ENCODE measurements at regions not wholly inside any gene's neighbourhood (a gene's known extent, or its start where the extent isn't known, plus 50 kb on each side); places are given as distances from the start of the nearest gene placed in this dataset.

DNA sequence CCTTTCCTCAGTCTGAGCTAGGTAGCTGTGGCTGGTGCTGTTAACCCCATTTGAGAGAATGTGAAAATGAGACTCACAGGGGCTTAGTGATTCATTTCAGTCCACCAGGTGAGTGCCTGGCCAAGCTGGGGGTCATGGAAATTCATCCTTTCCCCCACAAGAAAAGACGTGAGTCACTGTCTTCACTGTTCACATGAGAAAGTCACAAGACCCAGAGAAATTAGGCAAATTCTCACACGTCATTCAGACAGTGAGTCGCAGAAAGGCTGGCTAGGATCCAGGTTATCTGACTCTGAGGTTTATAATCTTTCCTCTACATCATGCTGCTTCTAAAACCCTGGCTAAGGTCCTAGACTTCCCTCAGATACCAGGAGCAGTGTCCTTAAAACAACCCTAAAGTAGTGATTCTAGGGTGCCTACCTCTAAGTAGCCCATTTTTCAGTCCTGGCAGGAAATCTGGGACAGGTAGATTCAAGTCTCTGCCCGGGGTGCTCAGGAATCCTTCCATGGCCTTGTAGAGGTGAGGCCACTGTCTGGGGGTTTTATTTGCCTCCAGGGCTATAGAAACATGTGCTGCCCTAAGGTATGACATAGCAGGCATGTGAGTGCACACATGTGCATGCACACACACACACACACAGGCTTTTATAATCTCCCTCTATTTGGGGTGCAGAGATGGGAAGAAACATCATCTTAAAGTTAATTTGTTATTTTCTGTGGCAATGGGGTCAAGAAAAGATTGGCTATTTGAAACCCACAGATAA, 427.9 kb upstream of the CELF2 start:
- no peak for DNase-seq

DNA sequence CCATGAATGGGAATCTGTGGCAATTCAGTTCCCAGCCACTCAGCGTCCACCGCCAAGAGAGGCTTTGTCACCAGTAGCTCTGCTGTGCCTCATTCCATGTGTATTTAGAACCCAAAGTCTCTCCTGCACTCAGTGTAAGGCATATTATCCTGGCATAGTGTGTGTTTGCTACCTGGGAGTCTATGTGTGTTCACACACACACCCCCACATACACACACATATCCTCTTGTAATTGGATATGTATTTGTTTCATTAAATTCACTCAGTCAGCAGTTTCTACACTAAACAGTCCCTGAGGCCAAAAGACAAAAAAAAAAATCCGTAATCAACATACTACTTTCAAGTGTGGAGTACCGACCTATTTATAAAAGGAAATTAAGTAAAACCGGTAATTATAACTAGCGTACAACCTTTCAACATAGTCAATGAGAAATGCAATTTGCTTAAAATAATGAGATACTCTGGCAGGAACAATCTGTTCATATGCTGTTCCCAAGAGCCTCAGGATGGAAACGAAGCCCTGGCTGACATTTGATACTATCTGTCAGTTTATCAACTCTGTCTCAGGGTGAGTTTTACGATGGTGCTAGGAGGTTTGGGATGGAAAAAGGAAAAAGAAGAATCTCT, 425.8 kb upstream of the CELF2 start:
- DNase-seq = no peak

DNA sequence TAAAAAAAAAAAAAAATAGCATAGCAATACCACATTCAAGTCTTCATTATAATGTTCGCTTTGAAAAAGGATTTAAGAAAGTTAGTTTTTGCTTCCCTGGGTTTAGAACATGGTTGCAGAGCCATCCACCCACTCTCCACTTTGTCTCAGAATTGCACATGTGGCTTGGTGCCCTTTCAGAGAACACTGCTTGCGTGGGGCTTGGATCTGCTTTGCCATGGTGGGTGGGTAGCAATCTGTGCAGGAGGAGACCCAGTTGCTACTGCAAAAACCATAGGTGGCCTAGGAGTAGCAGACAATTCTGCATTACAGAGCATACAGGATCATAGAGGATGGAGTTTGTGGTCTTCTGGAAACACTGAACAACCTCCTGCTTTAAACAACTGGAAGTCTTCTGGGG, 421.4 kb upstream of the CELF2 start:
- DNase-seq = no peak

DNA sequence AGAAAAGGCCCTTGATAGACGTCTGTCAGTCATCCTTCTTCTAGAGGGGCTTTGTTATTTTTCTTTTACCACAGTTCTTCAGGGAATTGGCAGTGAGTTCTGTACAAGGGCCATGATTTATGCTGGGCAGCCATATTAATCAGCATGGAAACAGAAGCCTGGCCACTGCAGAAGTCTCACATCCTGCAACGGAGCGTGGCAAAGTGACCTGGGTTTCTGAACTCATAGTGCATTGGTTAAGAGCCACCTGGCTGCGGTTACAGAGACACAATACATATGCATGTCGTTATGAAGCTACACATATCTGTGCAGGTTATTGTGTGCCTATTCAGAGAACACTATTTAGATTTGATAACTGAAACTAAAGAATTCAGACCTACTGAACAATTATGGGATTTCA, 419.4 kb upstream of the CELF2 start:
- no peak for DNase-seq

GRCh38 chr10:10600004-10600403, 417.7 kb upstream of the CELF2 start:
- no peak for DNase-seq

DNA sequence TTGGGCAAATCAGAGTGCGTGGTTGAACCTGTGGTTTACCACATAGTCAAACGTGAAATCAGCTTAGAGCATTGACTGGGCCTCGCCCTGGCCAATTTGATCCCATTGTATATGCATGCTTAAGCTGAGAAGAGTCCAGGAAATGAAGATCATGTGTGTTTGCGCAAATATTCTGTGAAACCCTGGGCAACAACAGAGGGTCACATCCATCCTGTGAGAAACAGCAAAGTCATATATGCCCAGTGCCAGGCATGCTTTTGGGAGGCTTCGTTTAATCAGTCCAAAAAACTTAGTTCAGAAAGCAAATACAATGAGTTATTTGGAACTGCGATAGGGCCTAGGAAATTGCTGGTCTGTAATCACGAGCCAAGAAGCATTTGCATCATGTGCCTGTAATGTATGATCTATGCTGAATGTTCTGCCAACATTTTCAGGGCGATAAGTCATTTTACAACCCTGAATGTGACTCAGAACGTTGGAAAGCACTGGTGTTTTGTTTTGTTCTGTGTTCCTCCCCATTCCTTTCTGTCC, 412.1 kb upstream of the CELF2 start:
- no peak for DNase-seq

DNA sequence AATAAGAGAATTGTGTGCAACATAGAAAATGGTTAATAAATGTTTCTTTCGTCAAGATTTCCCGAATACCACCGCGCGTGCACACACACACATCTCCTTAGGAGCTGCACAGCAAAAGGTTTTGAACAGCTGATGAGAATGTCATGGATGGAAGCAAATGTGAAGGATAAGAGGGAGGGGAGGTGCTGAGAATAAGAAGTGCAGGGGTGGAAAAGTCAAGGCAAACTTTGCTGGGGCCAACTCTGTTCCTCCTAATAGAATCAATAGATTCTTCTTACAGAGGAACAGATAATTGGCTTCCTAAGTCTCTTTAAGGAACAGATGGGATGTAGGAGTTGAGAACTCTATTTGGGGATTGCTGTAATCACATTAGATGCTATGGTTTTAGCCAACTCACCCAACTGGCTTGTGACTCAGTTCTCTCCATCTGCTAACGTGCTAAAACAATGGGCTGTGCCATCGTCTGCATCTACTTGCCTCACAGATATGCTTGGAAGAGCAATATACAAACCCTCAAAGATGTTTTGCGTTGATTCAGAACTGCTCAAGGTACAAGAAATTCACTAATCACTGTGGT, 408.2 kb upstream of the CELF2 start:
- DNase-seq = no peak

DNA sequence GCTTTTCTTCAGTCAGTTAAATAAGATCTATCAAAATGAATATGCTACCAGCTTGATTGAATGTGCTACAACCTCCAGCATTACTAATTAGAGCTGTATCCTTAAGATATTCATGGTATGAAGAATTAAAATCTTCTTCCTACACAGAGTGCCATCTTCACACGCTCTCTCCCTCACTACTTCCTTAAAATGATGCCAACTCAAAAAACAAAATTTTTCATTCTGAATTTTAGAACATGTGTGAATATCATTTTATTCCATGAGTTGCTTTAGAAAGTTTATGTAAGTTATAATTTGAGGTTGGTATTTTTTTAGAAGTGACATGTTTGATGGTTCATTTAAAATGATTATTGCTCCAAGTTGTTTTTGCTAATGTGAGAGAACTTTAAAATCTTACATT, 407.5 kb upstream of the CELF2 start:
- DNase-seq = no peak

DNA sequence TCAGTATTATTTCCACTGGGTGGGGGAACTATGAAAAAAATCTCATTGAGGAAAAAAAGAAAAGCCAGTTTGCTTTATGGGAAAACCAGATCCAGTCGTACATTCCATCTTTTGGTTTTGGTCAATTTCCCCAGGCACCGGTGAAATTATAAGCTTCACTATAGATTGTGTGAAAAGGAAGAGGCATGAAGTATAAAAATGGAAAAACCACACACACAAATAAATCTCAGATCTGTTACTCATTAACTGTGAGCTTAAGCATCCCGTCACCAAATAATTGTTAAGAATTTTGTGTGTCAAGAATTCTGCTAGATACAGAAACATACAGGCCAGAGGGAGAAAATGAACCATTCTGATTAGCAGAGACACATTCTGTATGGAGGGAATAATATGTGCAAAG, 405.5 kb upstream of the CELF2 start:
- DNase-seq = no peak

DNA sequence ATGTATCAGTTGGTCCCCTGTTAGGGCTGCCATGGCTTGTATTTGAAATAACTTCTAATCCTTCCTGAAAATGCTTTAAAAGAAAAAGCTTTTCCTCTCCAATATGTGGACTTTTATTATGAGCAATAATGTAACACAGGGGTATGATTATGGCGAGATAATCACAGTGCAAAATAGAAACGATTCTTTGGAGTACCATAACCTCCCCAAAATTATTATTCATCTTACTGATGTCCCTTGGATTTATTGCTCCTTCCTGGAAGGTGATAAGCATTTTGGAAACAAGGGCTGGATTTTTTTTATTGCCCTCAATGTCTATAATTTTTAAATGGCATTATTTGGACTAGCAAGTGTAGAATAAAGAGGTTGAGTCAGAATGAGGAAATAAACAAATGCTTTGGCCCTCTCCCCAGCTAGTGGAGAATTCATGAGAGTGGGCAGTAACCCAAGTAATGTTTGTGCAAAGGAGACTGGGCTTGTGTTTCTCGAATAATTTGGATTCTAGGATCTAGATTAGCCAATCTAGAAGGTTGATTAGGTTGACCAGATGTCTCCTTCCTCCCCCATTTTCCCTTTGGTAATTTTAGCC, 403.9 kb upstream of the CELF2 start:
- DNase-seq = no peak

GRCh38 chr10:10617686-10618085, 400.0 kb upstream of the CELF2 start:
- no peak for DNase-seq

- no peak for DNase-seq
Observed at GRCh38 chr10:10618139-10618538, 399.5 kb upstream of the CELF2 start.

- no peak for DNase-seq
Observed at GRCh38 chr10:10623958-10624566, 393.6 kb upstream of the CELF2 start.

- DNase-seq = no peak
Observed at GRCh38 chr10:10624567-10624962, 393.1 kb upstream of the CELF2 start.

- no peak for DNase-seq
Observed at GRCh38 chr10:10625491-10625890, 392.2 kb upstream of the CELF2 start.

- no peak for DNase-seq
Observed at GRCh38 chr10:10626734-10627133, 390.9 kb upstream of the CELF2 start.

GRCh38 chr10:10627414-10627813, 390.3 kb upstream of the CELF2 start:
- no peak for DNase-seq

DNA sequence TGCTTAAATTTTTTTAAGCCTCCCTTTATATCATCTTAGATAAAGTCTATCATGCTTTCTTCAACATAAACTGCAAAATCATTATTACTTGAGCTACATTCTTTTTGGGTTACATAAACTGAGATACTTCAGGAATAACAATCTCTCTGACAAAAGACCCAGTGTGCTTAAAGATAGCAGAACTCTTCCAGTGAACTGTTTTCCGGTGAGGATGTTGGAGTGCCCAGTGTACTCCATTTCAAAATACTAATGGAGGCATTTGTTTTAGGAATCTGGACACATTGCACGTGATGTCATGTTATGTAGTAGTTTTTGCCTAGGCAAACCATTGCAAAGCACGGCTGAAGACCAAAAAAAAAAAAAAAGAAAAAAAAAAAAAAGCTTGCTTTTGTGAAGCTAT, 388.2 kb upstream of the CELF2 start:
- no peak for DNase-seq

DNA sequence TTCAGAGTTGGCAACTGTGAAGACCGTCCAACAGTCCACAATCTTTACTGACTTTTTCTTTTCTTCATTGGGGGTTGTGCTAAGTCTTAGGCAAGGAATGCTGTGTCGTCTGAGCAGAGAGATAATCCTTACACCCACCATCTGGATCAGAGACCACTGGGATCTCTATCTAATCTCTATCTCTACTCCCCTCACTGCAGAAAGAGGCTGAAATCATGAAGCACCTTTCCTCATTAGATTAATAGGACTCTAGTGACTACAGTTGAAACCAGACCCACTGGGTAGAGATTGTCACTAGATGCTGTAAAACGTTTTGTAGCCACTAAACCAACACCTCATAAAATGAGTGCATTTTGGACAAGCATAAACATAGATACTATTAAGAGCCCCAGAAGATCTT, 387.4 kb upstream of the CELF2 start:
- DNase-seq = no peak

GRCh38 chr10:10630782-10631181, 386.9 kb upstream of the CELF2 start:
- no peak for DNase-seq

DNA sequence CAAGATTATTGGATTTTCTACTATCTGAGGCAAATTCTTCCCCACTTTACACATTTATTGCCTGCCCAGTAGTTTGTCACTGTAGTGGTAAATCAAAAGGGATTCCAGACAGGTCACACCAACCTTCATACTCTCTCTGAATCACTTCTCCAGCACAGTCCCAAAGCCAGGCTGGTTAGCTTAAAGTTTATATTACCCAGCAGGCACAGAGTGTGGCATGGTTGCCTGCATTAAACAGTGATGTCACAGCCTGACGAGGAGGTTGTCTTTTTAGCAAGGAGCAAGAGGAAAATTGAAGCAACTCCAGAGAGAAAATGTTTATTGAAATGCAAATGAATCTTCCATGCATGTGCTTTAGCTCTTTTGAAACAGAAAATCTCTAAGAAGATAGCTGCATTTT, 375.5 kb upstream of the CELF2 start:
- DNase-seq = no peak

DNA sequence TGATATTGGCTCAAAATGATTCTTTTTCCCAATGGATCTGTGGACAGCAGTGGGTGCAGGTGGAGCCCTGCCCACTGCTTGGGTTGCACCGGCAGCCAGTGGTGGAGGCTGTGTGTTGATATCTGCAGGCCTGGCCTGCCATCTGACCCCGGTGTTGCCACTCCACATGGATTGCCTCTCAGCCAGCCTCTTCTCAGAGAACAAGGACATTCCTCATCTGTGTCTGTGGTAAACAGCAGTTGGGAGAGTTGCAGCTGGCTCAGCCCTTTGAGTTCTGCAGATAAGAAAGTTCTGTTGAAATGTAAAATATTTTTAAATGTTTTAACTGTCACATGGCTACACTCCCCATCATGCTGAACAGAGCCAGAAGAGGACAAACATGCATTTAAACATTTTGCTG, 374.9 kb upstream of the CELF2 start:
- no peak for DNase-seq

DNA sequence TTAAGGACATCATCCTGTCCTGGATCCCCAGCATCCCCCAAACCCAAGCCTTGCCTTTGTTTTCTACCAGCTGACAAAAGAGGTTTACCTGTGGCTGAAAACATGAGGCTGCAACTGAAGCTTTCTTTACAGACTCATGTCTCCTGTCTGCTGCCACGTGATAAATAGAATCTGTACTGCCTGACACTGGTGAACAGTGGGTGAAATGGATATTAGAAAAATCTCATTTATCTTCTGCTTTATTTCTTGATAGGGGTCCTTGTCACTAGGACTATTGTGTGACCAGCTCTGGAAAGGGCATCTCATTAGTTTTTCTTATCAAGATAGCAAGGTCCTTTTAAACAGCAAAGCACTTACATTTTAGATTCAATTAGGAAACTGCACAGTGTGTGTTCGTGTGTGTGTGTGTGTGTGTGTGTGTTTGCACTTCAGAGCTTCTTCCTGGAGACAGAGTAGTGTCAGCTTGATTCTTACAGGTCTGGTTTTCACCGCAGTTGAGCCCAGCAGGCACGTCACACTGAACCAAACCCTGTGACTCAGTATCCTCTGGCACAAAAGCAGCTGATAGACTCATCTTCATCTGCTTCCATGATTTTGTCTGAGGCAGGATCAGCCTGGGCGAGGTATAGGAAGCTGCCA, 373.5 kb upstream of the CELF2 start:
- DNase-seq = no peak

All from activated gamma-delta T cell (primary cell).